ENCODE measurements at regions not wholly inside any gene's neighbourhood (a gene's known extent, or its start where the extent isn't known, plus 50 kb on each side); places are given as distances from the start of the nearest gene placed in this dataset.

DNA sequence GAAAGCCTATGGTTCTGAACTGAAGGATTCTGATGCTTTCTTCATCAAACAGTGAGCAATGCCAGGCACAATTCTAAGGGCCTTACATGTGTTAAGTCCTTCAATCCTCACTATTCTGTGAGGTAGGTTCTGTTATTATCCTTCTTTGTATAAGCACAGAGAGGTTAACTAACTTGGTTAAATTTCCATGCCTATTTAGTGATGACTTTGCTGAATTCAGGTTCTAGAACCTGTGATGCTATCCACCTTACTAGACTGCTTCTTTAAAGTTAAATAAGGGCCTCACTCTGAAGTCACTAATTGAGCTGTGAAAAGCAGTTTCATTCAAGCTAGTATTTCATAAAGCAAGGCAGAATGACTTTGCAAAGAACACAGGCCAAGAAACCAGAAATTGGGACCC, 138.9 kb upstream of the PARP11 start:
- ChIA-PET CTCF (interaction anchor here (1.4 kb wide), 1 partner anchor 256 kb away, joined by 3 read pairs; no protein-coding TSS in a partner anchor), POLR2A (no interaction called here)
- no peak overlapping the region for H3K4me3 ChIP-seq (ENCODE audit: control extremely low read depth in 1 of 5, extremely low read depth in 1 of 5, insufficient read depth in 1 of 5, low read depth in 2 of 5, low read length in 4 of 5)
- Mint-ChIP-seq H3K9me3 (ENCODE audit: insufficient read depth) (no peaks in the 10 kb centered on the region), H3K4me3 (no peak overlapping the region), H3K4me1 (no peaks in the 10 kb centered on the region), H3K27me3 (no peaks in the 10 kb centered on the region), H3K27ac (no peak overlapping the region)
- intact Hi-C loops (cut with micrococcal nuclease), result no loop called here
- H3K9ac ChIP-seq (ENCODE audit: low read length), result no peak overlapping the region
- H3K79me2 ChIP-seq (ENCODE audit: control insufficient read depth, insufficient read depth, low read length), result no peaks in the 10 kb centered on the region
- no peaks in the 10 kb centered on the region for H3K36me3 ChIP-seq (replicated peaks in 1 of 2; ENCODE audit: control extremely low read depth in 1 of 2, control insufficient read depth in 1 of 2, extremely low read depth in 1 of 2, insufficient read depth in 2 of 2, low read length in 1 of 2)
- H3K27ac ChIP-seq (ENCODE audit: low read length in 2 of 2), result no peak overlapping the region
- DNase-seq (no peak), ATAC-seq (ENCODE audit: low read depth) (no peak)
- TF ChIP-seq EZH2 (IDR thresholded peaks at IDR 0.05; ENCODE audit: borderline replicate concordance, insufficient read depth, low read depth, low read length, poor library complexity, severe bottlenecking), result no peak
- TF ChIP-seq CTCF (IDR thresholded peaks at IDR 0.05), result no peak
- no peak overlapping the region for H3K4me2 ChIP-seq (replicated peaks; ENCODE audit: low read depth, low read length, poor library complexity, severe bottlenecking)
- H3K9me3 ChIP-seq (ENCODE audit: control extremely low read depth in 1 of 3, control insufficient read depth in 2 of 3, insufficient read depth in 1 of 3, low read length in 2 of 3), result no peaks in the 10 kb centered on the region
- no peaks in the 10 kb centered on the region for H3K4me1 ChIP-seq (ENCODE audit: control insufficient read depth in 2 of 2, insufficient read depth in 2 of 2, low read length in 2 of 2)
- no peak overlapping the region for H2AFZ ChIP-seq (ENCODE audit: insufficient read depth, low read depth, low read length, poor library complexity, severe bottlenecking)
- H3K27me3 ChIP-seq (replicated peaks in 1 of 4; ENCODE audit: control extremely low read depth in 1 of 4, control insufficient read depth in 3 of 4, insufficient read depth in 4 of 4, low read length in 3 of 4), result no peaks in the 10 kb centered on the region
- H4K20me1 ChIP-seq (ENCODE audit: control insufficient read depth, insufficient read depth, low read length, poor library complexity, severe bottlenecking), result no peaks in the 10 kb centered on the region

- no peak overlapping the region for H3K27ac Mint-ChIP-seq
- Histone ChIP-seq H3K9me3 (ENCODE audit: control extremely low read depth in 1 of 3, control insufficient read depth in 2 of 3, insufficient read depth in 1 of 3, low read length in 2 of 3) (no peaks in the 10 kb centered on the region), H3K4me3 (ENCODE audit: control extremely low read depth in 1 of 5, extremely low read depth in 1 of 5, insufficient read depth in 1 of 5, low read depth in 2 of 5, low read length in 4 of 5) (no peak overlapping the region), H3K4me1 (ENCODE audit: control insufficient read depth in 2 of 2, insufficient read depth in 2 of 2, low read length in 2 of 2) (no peaks in the 10 kb centered on the region), H3K79me2 (ENCODE audit: control insufficient read depth, insufficient read depth, low read length) (no peaks in the 10 kb centered on the region), H3K36me3 (replicated peaks in 1 of 2; ENCODE audit: control extremely low read depth in 1 of 2, control insufficient read depth in 1 of 2, extremely low read depth in 1 of 2, insufficient read depth in 2 of 2, low read length in 1 of 2) (no peaks in the 10 kb centered on the region), H3K27me3 (replicated peaks in 1 of 4; ENCODE audit: control extremely low read depth in 1 of 4, control insufficient read depth in 3 of 4, insufficient read depth in 4 of 4, low read length in 3 of 4) (no peaks in the 10 kb centered on the region), H3K4me2 (replicated peaks; ENCODE audit: low read depth, low read length, poor library complexity, severe bottlenecking) (no peak overlapping the region), H3K27ac (ENCODE audit: low read length in 2 of 2) (no peak overlapping the region), H2AFZ (ENCODE audit: insufficient read depth, low read depth, low read length, poor library complexity, severe bottlenecking) (no peak overlapping the region), H3K9ac (ENCODE audit: low read length) (no peak overlapping the region), H4K20me1 (ENCODE audit: control insufficient read depth, insufficient read depth, low read length, poor library complexity, severe bottlenecking) (no peaks in the 10 kb centered on the region)
- ATAC-seq (ENCODE audit: low read depth), result no peak
- H3K4me3 Mint-ChIP-seq, result no peak overlapping the region
- intact Hi-C loops (cut with micrococcal nuclease), result no loop called here
- H3K4me1 Mint-ChIP-seq, result no peaks in the 10 kb centered on the region
- 94% methylated on average over 5 of the region's 5 CpGs for WGBS (ENCODE audit: insufficient coverage)
- no peaks in the 10 kb centered on the region for H3K9me3 Mint-ChIP-seq (ENCODE audit: insufficient read depth)
- ChIA-PET CTCF (interaction anchor here (1.3 to 1.4 kb wide), 2 partner anchors 15 to 257 kb away, joined by 3 to 5 read pairs; no protein-coding TSS in a partner anchor), POLR2A (no interaction called here)
- no peaks in the 10 kb centered on the region for H3K27me3 Mint-ChIP-seq
- DNase-seq, result no peak
- TF ChIP-seq EZH2 (IDR thresholded peaks at IDR 0.05; ENCODE audit: borderline replicate concordance, insufficient read depth, low read depth, low read length, poor library complexity, severe bottlenecking) (no peak), CTCF (IDR thresholded peaks at IDR 0.05) (no peak)
These were observed 138.4 kb upstream of the PARP11 start for GRCh38 chr12:4011597-4011996.
